HG02970 (cell line): ENCODE measurements at regions not wholly inside any gene's neighbourhood (a gene's known extent, or its start where the extent isn't known, plus 50 kb on each side); places are given as distances from the start of the nearest gene placed in this dataset.
"Not testable (repeated sequence)": the region's sequence is repeated elsewhere in the genome, so short reads cannot be mapped to it uniquely, and the experiment has no call there.

Source experiments
- ATAC-seq: cut with Tn5 transposase; IDR thresholded peaks from one replicate; pipeline ENCODE4 v1.9.1; 2021; ENCODE audit warnings: mild to moderate bottlenecking, moderate library complexity, moderate number of reproducible peaks; ENCODE audit not compliant: unreplicated experiment, low FRiP score

GRCh38 chr17:72175787-72176515 is 55.1 kb downstream of the SOX9 start:
- no peak for ATAC-seq

DNA sequence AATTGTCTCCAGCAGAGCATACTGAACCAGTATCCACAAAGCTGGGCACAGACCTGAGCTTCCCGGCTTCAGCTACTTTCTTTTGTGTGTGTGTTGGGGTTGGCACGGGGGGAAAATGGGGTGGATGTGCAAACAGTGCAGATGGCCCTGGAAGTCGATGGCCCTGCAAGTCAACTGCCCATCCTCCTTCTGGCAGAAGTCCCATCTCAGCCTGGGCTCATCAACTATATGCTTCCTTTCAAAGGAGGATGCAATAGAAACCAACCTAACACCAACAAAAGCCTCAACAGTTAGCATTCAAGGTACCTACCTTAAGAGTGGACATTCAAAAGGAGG is 55.7 kb downstream of the SOX9 start:
- ATAC-seq: no peak

GRCh38 chr17:72176951-72177660 is 56.3 kb downstream of the SOX9 start:
- ATAC-seq: no peak

GRCh38 chr17:72177738-72178137 is 56.9 kb downstream of the SOX9 start:
- ATAC-seq: no peak

- no peak for ATAC-seq
Observed at GRCh38 chr17:72182371-72182873, 61.6 kb downstream of the SOX9 start.

- no peak for ATAC-seq
Observed at GRCh38 chr17:72183194-72183685, 62.4 kb downstream of the SOX9 start.

DNA sequence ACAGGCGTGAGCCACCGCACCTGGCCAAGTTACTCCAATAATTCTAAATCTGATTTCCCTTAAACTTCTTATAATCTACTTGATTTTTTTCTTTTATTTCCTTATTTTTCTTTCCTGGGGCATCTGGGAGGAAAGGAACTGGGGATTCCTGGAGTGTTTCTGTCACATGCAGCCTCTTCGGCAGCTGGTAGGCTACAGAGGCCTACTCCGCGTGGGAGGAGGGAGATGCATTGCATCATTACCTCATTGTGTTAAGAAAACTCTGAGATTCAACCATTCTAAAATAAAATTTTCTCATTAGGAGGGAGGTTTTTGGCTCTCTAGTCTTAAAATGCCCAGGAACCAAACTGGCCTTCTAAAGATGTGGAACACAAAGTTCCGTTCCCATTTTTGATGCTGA is 64.0 kb downstream of the SOX9 start:
- no peak for ATAC-seq

DNA sequence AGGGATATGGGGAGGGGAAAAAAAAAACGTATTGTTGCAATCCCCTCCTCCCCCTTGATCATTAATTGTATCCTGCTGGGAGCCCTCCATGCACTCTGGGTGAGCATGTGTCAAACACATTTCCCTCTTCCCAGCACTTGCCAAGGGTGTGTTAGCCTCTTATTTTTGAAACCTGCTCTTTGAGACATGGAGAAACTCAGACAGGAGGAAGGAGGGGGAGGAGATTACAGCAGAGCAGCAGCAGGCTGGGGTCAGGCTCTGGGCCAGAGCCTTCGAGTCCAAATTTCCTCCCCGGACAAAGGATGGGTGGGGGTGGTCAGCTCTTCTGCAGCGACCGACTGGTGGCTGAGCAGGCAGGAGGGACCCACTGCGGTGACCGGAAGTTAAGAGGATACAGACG is 64.7 kb downstream of the SOX9 start:
- no peak for ATAC-seq

- ATAC-seq: no peak
Observed at GRCh38 chr17:72187556-72187955, 66.7 kb downstream of the SOX9 start.

DNA sequence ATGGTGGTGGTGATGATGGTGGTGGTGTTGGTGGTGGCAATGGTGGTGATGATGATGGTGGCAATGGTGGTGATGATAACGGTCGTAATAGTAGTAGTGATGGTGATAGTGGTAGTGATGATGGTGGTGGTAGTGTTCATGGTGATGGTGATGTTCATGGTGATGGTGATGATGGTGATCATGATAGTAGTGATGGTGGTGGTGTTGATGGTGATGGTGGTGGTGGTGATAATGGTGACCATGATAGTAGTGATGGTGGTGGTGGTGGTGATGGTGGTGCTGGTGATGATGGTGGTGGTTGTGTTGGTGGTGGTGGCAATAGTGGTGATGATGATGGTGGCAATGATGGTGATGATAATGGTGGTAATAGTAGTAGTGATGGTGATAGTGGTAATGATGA is 68.0 kb downstream of the SOX9 start:
- ATAC-seq: no peak

- ATAC-seq: no peak
Observed at GRCh38 chr17:72189768-72190593, 69.2 kb downstream of the SOX9 start.

GRCh38 chr17:72191356-72191755 is 70.5 kb downstream of the SOX9 start:
- ATAC-seq: no peak

GRCh38 chr17:72191921-72192799 is 71.3 kb downstream of the SOX9 start:
- ATAC-seq: no peak

DNA sequence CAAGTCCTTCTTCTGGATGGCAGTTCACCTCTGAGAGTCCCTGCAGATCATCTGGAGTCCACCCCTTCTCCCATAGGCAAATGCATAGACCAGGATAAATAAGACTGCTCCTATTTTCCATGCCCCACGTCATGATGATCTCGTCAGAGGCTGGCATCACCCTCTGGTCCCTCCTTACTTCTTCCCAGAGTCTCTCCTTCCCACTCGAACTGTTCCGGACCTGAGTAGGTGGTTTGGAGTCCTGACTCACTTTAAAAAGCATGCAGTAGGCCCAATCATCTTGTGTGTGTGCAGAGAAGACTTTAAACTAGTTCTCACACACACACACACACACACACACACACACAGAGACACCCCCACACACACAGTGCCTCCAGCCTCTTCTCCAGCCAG is 72.0 kb downstream of the SOX9 start:
- ATAC-seq: no peak

- no peak for ATAC-seq
Observed at GRCh38 chr17:72193391-72194106, 72.7 kb downstream of the SOX9 start.

DNA sequence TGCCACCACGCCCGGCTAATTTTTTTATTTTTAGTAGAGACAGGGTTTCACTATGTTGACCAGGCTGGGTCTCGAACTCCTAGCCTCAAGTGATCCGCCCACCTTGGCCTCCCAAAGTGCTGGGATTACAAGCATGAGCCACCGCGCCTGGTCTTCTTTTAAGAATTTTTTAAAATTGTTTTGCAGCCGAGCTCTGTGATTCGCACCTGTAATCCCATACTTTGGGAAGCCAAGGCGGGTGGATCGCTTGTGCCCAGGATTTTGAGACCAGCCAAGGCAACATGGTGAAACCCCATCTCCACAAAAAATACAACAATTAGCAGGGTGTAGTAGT is 73.3 kb downstream of the SOX9 start:
- ATAC-seq: not testable (repeated sequence)

DNA sequence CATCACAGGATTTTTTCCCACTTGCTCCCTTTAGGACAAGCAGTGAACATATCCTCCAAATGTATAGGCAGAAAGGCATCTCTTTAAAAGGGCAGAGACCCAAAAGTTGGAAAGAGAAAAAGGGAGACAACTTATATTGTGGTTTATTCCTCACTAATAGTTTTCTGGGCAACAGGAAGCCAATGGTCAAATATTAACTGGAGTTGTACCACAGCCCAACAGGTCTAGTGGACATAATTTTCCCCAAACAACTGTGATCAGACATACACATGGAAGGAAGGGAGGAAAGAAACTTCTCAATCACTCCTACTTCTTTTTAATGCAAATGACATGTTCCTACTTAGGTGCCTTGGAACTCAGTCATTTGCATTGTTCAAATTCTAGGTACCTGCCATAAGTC is 78.4 kb downstream of the SOX9 start:
- ATAC-seq: no peak

DNA sequence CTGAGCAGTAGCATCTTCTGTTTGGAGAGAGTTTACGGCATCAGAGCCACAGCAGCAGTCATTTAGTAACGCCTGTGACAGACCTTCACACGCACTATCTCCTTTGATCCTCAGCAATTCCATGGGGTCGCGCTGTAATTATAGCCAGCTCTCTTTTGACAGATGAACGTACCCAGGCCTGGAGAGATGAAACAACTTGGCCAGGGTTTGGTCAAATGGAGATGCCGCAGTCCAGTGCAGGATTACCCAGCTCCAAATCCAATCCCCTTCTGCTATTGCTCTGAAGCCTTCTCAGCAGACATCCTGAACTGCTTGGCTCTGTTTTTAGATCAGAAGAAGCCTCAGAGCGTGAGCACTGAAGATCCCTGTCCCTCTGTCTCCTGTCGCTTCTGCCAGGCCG is 83.9 kb downstream of the SOX9 start:
- no peak for ATAC-seq

DNA sequence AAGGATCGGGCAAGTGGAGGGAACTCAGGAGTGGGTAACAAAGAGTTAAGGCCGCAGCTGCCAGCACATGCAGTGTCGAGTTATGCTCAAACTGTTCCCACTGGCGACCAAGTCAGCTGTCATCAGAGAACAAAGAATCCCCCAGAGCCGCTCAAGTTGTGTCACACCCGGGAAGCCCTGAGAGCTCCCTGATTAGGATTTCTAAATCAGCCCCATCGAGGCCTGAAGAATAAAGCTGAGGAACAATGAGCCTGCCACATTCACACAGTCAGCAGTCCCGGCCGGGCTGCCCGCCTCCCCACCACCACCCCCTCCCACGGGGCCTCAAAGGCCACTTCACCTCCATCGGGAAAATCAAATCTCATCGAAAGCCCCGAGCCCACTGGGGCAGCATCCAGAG is 84.5 kb downstream of the SOX9 start:
- ATAC-seq: no peak

- no peak for ATAC-seq
Observed at GRCh38 chr17:72205822-72206221, 85.0 kb downstream of the SOX9 start.
